NCI-H82 (cell line): ENCODE measurements at regions not wholly inside any gene's neighbourhood (a gene's known extent, or its start where the extent isn't known, plus 50 kb on each side); places are given as distances from the start of the nearest gene placed in this dataset.
"Not testable (repeated sequence)": the region's sequence is repeated elsewhere in the genome, so short reads cannot be mapped to it uniquely, and the experiment has no call there.

Experiments
- DNase-seq: peaks from one replicate; lab custom pipeline; 2025; lab: John Stamatoyannopoulos, UW

DNA sequence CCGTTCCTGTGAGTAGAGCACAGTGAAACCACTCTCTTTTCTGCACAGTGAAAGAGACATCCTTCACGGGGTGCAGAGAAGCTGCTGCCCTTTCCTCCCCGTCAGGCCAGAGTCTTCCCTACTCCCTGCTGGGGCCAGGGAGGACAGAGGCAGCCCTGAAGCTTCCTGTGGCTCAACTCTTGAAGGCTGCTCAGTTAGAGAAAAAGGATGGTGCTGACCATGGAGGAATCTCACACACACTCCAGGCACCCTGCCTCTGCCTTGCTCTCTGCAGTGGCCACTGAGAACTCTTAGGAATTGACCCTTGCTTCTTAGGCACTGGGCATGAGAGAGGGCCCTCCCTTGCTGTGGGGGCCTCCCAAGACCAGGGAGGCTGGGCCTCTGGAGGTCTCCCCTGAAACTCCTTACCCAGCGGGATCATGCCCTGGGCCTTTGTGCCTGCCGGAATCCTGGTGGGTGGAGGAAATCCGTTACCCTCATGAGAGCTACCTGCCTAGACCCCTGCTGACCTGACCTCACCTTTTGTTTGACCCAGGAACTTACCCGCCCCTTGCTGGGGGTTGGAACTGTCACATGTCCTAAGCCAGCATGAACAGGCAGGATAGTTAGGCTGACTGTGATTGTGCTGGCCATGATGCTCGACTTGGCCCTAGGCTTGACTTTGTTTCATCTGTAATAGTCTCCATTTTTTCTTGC lies 65.0 kb upstream of the CD93 start:
- no peak for DNase-seq

DNA sequence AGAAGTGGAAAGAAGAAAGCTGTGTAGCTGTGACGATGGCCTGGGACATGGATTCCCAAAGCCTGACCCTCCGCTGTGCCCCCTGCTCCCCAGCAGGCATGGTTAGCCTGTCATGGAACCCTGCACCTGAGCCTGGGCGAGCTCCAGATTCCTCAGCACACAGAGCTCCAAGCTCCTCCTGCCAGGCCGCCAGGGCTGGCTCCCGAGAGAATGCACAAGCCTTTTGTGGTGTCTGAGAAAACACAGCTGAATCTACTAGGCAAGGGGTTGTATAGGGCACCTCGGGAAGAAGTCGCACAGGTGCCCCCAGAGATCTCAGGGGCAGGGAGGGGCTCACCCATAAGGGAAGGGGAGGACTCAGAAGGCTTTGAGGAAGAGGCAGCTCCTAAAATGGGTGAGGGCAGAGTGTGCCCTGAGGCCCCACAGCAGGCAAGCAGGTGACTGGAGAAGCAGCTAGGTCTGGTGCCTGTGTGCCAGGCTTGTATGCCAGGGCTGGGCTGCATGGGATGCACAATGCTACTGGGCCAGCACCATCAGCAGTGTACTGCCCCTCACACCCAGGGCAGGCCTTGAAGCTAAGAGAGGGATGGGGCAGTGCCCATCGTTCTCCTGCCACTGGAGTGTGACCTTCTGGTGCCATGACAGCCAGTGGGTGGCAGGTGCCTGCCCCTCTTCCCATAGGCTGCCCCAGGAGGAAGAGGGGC lies 64.3 kb upstream of the CD93 start:
- DNase-seq = no peak

DNA sequence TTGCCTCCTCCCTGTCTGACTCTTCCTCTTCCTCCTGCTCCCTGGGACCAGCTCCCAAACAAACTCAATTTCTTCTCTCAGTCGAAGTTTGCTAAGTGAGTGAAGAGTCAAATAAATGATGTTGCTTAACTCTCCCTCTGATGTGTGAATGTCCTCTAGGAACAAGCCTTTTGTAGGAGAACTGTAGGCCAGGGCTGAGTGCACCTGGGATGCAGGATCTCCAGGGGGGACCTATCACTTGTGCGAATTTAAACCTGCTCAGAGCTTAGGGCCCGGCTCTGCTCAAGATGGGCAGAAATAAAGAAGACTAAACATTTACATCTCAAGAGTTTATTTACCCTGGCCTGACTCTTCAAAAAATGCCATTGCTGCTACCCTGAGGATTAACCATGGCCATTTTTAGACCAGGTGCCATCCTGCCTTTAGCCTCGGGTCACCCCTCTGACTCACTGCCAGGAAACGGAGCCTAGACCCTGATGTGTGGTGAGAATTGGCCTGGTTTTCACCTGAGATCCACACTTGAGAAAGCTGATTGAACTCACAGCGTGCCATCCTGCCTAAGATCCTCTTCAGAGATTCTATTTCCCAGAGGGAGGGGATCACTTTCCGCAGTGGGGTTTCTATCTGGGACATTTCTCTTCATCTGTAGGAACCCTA lies 63.6 kb upstream of the CD93 start:
- no peak for DNase-seq

DNA sequence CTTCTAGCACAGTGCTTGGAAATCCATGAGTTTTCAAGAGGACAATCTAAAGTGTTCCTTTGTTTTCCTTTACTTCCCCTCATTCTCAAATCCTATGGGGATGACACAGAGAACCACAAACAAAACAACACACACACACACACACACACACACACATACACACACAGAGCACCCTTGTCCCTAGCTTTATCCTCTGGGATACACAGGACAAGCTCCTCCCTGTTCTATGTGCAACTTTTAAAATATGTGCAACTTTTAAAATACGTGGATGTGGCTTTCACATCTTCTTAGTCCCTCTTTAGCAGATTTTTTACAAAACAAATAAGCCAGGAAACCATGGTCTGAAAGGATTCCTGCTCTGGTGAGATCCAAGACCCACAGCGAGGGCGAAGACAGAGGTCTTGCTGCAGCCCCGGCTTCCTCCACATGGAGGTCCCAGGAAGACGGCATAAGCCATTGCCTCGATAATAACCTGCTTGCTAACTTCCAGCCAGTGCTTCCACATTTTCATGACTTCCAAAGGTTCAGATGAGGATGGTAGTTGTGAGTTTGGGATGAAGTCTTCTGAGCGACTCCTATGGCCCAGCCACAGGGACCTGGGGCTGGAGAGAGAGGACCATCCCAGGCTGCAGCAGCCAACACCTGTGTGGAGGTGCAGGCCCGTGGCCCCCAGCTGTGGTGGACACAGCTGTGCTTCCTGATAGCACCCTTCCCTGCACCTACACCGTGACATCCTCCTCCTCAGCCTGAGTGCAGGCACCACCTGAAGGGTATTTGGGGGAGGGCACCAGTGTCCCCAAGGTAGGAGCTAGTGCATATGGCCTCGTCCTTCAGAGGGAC lies 62.8 kb upstream of the CD93 start:
- no peak for DNase-seq

- DNase-seq = no peak
Observed at GRCh38 chr20:23147964-23148730, 62.0 kb upstream of the CD93 start.

DNA sequence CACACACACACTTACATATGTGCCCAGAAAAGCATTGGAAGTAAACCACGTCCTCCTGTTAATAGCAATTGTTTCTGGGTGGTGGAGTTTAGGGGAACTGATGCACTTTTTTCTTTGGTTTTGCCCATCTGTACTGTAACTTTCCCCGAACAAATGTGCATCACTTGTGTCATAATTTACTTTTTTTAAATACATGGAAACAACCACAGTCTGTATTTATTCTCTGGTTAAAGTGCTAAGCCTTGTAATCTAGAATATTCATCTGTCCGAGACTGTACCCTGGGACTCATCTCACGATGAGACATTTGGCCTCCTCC lies 61.5 kb upstream of the CD93 start:
- no peak for DNase-seq

GRCh38 chr20:23146857-23147637 lies 60.9 kb upstream of the CD93 start:
- DNase-seq = no peak

DNA sequence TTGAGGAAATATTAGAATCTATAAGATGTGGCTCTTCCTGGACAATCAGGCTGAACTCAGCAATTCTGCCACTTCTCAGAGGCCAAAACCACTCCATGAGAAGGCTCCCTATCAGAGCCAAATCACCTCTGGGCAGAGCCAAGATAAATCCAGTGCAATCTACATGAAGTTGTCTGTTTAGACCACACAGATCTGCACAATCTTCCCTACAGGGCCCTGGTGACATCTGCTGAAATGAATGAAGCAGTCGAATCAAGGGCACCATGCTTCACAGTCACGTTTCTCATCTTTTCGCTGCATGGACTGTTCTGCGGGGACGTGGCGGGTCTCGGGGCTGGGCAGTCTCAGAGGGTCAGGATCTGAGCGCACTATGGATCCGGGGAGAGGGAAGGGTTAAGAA lies 60.1 kb upstream of the CD93 start:
- DNase-seq = no peak

DNA sequence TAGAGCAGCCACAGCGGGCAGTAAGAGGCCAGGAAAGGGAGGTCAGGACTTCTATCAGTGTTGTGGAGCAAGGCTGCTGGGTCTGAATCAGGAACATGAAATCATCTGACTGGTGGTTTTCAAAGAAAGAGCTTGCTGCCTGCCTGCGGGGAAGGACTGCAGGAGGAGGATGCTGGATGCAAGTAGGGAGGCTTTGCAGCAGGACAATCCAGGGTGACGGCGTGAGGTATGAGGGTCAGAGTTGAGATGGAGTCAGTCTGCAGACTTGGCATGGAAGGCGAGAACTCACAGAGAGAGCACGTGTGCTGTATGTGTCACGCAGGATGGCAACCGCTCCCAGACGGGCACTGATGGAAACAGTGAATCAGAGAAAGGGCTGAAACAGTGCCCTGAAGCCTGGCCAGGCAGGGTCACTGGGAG lies 59.2 kb upstream of the CD93 start:
- no peak for DNase-seq

DNA sequence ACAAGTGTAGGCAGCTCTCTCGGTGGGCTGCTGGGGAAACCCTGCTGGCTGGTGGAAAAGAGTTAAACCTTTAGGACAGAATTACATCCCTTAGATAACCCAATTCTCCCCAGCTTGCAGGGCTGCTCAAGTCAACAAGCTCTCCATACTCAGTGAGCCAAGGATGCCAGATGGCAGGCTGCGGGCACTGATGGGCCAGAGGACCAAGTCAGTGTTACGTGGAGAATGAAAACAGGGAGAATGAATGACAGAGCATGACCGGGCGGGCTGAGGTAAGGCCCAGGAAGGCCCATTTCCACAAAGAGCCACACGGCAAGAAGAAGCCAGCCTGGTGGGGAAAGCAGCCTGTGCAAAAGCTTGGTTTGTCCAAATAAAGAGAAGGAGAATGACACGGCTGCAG lies 58.7 kb upstream of the CD93 start:
- DNase-seq = no peak

GRCh38 chr20:23143986-23144690 lies 58.0 kb upstream of the CD93 start:
- no peak for DNase-seq

DNA sequence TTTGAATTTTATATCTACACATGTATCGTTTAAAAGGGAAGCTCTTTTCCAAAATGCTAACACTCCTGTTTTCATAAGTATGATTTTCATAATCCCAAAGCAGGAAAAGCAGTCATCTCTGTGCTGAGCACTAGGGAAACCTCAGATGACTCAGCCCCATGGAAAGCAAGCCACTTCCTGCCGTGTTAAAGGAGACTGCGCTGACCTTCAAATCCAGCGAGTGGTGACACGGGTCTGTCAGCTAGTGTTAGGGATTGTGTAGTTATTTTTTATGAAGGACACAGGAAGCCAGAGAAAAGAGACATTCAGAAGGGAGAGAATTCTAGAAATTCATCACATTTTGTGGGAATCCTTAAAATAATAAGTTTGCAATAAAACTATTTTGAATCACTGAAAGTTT lies 57.0 kb upstream of the CD93 start:
- no peak for DNase-seq

- DNase-seq = no peak
Observed at GRCh38 chr20:23142162-23143050, 56.3 kb upstream of the CD93 start.

GRCh38 chr20:23141450-23142161 lies 55.5 kb upstream of the CD93 start:
- no peak for DNase-seq

DNA sequence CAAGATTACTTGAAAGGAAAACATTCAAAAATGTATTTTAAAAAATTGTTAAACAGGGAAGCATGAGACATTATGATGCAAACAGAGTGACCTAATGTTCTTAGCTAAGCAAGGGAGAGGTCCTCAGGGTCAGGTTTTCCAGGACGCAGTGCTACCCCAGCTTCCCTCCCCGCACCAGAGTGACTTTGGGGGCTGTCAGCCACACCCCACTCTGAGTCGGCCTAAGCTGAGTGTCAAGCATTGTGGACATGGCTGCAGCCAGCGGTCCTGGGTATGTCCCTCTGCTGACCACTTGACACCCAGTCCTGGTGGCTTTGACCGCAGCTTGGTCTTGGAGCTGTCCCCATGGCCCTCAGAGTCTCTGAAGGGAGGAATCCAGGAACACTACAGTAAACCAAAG lies 54.9 kb upstream of the CD93 start:
- no peak for DNase-seq

DNA sequence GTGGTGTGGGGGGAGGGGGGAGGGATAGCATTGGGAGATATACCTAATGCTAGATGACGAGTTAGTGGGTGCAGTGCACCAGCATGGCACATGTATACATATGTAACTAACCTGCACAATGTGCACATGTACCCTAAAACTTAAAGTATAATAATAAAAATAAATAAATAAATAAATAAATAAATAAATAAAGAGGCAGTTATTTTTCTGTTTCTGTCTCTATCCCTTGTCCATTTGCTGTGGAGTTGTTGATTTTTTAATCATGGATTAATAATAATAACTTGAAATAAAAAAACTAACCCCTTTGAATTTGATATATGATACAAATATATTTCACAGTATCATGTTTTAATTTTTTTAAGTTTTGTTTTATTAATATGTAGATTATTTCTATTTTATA lies 53.9 kb upstream of the CD93 start:
- not testable (repeated sequence) for DNase-seq

DNA sequence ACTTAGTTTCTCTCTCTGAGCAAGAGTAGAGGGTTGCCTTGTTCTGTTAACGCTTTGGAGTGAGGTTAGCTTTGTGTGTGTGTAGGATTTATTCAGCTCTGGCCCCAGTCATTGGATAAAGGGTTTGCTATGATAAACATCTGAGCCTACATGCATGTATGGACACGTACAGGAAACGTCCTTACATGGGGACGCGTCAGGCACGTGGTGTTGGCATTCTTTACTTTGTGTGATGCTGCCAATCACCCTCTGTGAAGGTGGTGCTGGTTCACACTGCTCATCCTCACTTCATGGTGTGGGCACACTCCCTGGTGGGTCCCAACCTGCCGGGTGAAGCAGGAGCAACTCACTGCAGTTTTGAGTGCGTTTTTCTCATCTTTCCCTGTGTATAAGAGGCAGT lies 53.4 kb upstream of the CD93 start:
- DNase-seq = no peak

DNA sequence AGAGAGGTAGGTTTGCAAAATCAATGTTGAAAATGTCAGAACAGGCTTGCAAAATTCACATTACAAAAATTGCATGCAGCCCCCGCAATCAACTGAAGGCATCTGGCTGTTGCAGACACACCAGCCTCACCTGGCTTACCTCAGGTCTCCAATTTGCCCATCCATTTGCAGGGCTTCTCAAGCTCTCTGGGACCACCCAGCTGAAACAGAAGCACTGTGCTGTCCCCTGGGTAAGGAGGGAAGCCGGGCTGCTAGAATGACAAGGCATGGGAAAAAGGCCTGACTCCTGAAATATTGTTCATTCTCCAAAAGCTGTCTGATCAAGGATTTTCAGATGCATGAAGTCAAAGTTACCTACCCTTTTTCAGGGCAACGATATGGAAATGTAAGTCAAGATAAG lies 52.6 kb upstream of the CD93 start:
- no peak for DNase-seq

- no peak for DNase-seq
Observed at GRCh38 chr20:23138226-23138625, 52.1 kb upstream of the CD93 start.
